ENCODE measurements at regions not wholly inside any gene's neighbourhood (a gene's known extent, or its start where the extent isn't known, plus 50 kb on each side); places are given as distances from the start of the nearest gene placed in this dataset.

DNA sequence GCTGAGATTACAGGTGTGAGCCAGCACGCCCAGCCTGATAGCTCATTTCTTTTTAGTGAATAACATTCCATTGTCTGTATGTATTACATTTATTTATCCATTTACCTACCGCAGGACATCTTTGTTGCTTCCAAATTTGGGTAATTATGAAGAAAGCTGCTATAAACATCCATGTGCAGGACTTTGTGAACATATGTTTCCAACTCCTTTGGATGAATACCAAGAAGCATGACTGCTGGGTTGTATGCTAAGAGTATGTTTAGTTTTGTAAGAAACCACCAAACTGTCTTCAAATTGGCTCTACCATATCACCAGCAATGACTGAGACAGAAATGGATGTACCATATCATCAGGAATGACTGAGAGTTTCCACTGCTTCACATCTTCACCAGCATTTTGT is 200.2 kb upstream of the TMEM196 start:
- Histone ChIP-seq H3K79me2 (ENCODE audit: control insufficient read depth, insufficient read depth, low read length) (no peaks in the 10 kb centered on the region), H3K4me2 (replicated peaks; ENCODE audit: low read depth, low read length, poor library complexity, severe bottlenecking) (no peak overlapping the region), H2AFZ (ENCODE audit: insufficient read depth, low read depth, low read length, poor library complexity, severe bottlenecking) (no peak overlapping the region), H3K36me3 (replicated peaks in 1 of 2; ENCODE audit: control extremely low read depth in 1 of 2, control insufficient read depth in 1 of 2, extremely low read depth in 1 of 2, insufficient read depth in 2 of 2, low read length in 1 of 2) (no peaks in the 10 kb centered on the region), H3K27ac (ENCODE audit: low read length in 2 of 2) (no peak overlapping the region), H3K4me1 (ENCODE audit: control insufficient read depth in 2 of 2, insufficient read depth in 2 of 2, low read length in 2 of 2) (no peaks in the 10 kb centered on the region), H3K9me3 (ENCODE audit: control extremely low read depth in 1 of 3, control insufficient read depth in 2 of 3, insufficient read depth in 1 of 3, low read length in 2 of 3) (no peaks in the 10 kb centered on the region), H4K20me1 (ENCODE audit: control insufficient read depth, insufficient read depth, low read length, poor library complexity, severe bottlenecking) (no peaks in the 10 kb centered on the region), H3K9ac (ENCODE audit: low read length) (no peak overlapping the region), H3K4me3 (ENCODE audit: control extremely low read depth in 1 of 5, extremely low read depth in 1 of 5, insufficient read depth in 1 of 5, low read depth in 2 of 5, low read length in 4 of 5) (no peak overlapping the region), H3K27me3 (replicated peaks in 1 of 4; ENCODE audit: control extremely low read depth in 1 of 4, control insufficient read depth in 3 of 4, insufficient read depth in 4 of 4, low read length in 3 of 4) (peaks cover 0 to 3% (median 0%) of the 10 kb centered on the region in 4 experiments)
- POLR2A ChIA-PET, result no interaction called here
- Mint-ChIP-seq H3K27me3 (no peaks in the 10 kb centered on the region), H3K9me3 (ENCODE audit: insufficient read depth) (no peaks in the 10 kb centered on the region), H3K27ac (no peak overlapping the region), H3K4me1 (no peaks in the 10 kb centered on the region), H3K4me3 (no peak overlapping the region)
- DNase-seq, result no peak
- no peak for ATAC-seq (ENCODE audit: low read depth)
- no CpG with 5 or more reads among the region's 2 CpGs for WGBS (ENCODE audit: insufficient coverage)
- CTCF ChIA-PET, result no interaction called here
- intact Hi-C loops (cut with micrococcal nuclease), result no loop called here
- no peak for TF ChIP-seq EZH2 (IDR thresholded peaks at IDR 0.05; ENCODE audit: borderline replicate concordance, insufficient read depth, low read depth, low read length, poor library complexity, severe bottlenecking)
- TF ChIP-seq, protein P1, sequence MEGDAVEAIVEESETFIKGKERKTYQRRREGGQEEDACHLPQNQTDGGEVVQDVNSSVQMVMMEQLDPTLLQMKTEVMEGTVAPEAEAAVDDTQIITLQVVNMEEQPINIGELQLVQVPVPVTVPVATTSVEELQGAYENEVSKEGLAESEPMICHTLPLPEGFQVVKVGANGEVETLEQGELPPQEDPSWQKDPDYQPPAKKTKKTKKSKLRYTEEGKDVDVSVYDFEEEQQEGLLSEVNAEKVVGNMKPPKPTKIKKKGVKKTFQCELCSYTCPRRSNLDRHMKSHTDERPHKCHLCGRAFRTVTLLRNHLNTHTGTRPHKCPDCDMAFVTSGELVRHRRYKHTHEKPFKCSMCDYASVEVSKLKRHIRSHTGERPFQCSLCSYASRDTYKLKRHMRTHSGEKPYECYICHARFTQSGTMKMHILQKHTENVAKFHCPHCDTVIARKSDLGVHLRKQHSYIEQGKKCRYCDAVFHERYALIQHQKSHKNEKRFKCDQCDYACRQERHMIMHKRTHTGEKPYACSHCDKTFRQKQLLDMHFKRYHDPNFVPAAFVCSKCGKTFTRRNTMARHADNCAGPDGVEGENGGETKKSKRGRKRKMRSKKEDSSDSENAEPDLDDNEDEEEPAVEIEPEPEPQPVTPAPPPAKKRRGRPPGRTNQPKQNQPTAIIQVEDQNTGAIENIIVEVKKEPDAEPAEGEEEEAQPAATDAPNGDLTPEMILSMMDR (IDR thresholded peaks at IDR 0.05), result no peak

DNA sequence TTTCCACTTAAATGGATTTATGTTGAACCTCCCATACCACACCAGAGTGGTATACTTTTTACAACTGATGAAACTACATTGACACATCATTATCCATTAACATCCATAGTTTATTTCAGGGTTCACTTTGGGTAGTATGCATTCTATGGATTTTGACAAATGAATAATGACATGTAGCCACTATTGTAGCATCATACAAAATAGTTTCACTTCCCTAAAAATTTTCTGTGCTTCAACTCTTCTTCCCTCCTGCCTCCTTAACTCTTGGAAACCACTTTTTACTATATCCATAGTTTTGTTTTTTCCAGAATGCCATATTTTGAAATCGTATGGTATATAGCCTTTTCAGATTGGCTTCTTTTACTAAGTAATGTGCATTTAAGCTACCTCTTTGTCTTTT is 199.5 kb upstream of the TMEM196 start:
- WGBS (ENCODE audit: insufficient coverage), result no CpG with 5 or more reads among the region's 1 CpG
- H3K4me3 Mint-ChIP-seq, result no peak overlapping the region
- no peaks in the 10 kb centered on the region for H3K27me3 Mint-ChIP-seq
- Histone ChIP-seq H3K9me3 (ENCODE audit: control extremely low read depth in 1 of 3, control insufficient read depth in 2 of 3, insufficient read depth in 1 of 3, low read length in 2 of 3) (no peaks in the 10 kb centered on the region), H3K27ac (ENCODE audit: low read length in 2 of 2) (no peak overlapping the region), H3K27me3 (replicated peaks in 1 of 4; ENCODE audit: control extremely low read depth in 1 of 4, control insufficient read depth in 3 of 4, insufficient read depth in 4 of 4, low read length in 3 of 4) (peaks cover 0 to 3% (median 0%) of the 10 kb centered on the region in 4 experiments), H3K4me1 (ENCODE audit: control insufficient read depth in 2 of 2, insufficient read depth in 2 of 2, low read length in 2 of 2) (no peaks in the 10 kb centered on the region), H3K4me3 (ENCODE audit: control extremely low read depth in 1 of 5, extremely low read depth in 1 of 5, insufficient read depth in 1 of 5, low read depth in 2 of 5, low read length in 4 of 5) (no peak overlapping the region), H3K36me3 (replicated peaks in 1 of 2; ENCODE audit: control extremely low read depth in 1 of 2, control insufficient read depth in 1 of 2, extremely low read depth in 1 of 2, insufficient read depth in 2 of 2, low read length in 1 of 2) (no peaks in the 10 kb centered on the region), H4K20me1 (ENCODE audit: control insufficient read depth, insufficient read depth, low read length, poor library complexity, severe bottlenecking) (no peaks in the 10 kb centered on the region), H3K9ac (ENCODE audit: low read length) (no peak overlapping the region), H3K79me2 (ENCODE audit: control insufficient read depth, insufficient read depth, low read length) (no peaks in the 10 kb centered on the region), H3K4me2 (replicated peaks; ENCODE audit: low read depth, low read length, poor library complexity, severe bottlenecking) (no peak overlapping the region), H2AFZ (ENCODE audit: insufficient read depth, low read depth, low read length, poor library complexity, severe bottlenecking) (no peak overlapping the region)
- H3K9me3 Mint-ChIP-seq (ENCODE audit: insufficient read depth), result no peaks in the 10 kb centered on the region
- TF ChIP-seq EZH2 (IDR thresholded peaks at IDR 0.05; ENCODE audit: borderline replicate concordance, insufficient read depth, low read depth, low read length, poor library complexity, severe bottlenecking), result no peak
- TF ChIP-seq, protein P1 (IDR thresholded peaks at IDR 0.05), result no peak
- DNase-seq (peak; percentile 14), ATAC-seq (ENCODE audit: low read depth) (no peak)
- CTCF ChIA-PET, result no interaction called here
- POLR2A ChIA-PET, result no interaction called here
- H3K4me1 Mint-ChIP-seq, result no peaks in the 10 kb centered on the region
- no peak overlapping the region for H3K27ac Mint-ChIP-seq
- intact Hi-C loops (cut with micrococcal nuclease), result no loop called here
